ENCODE measurements at regions not wholly inside any gene's neighbourhood (a gene's known extent, or its start where the extent isn't known, plus 50 kb on each side); places are given as distances from the start of the nearest gene placed in this dataset.
"Not testable (repeated sequence)": the region's sequence is repeated elsewhere in the genome, so short reads cannot be mapped to it uniquely, and the experiment has no call there.

DNA sequence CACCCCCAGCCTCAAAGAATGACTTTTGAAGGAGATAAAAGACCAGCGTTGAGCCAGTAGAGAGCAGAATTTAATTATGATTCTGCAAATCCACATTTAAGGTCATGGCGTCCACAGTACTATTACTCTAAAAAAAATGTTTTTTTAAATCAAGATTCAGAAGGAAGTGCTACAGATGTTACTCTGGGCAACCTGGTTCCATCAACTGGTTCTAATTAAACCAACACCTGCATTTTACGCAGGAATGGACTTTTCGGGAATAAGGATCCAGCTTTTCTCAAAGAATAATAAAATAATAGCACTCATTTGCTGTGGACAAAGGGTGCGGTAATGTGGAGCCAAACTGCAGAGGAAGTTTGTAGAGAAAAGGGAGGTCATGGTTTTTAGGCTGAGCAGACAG is 62.9 kb upstream of the IPO5 start:
- intact Hi-C loops (cut with DNase I) = no loop called here
- Histone ChIP-seq H3K4me1 (no peaks in the 10 kb centered on the region), H3K36me3 (no peaks in the 10 kb centered on the region), H3K9me3 (no peaks in the 10 kb centered on the region), H3K27ac (no peak overlapping the region), H3K27me3 (no peaks in the 10 kb centered on the region), H3K4me3 (no peak overlapping the region)
- TF ChIP-seq, protein P1, sequence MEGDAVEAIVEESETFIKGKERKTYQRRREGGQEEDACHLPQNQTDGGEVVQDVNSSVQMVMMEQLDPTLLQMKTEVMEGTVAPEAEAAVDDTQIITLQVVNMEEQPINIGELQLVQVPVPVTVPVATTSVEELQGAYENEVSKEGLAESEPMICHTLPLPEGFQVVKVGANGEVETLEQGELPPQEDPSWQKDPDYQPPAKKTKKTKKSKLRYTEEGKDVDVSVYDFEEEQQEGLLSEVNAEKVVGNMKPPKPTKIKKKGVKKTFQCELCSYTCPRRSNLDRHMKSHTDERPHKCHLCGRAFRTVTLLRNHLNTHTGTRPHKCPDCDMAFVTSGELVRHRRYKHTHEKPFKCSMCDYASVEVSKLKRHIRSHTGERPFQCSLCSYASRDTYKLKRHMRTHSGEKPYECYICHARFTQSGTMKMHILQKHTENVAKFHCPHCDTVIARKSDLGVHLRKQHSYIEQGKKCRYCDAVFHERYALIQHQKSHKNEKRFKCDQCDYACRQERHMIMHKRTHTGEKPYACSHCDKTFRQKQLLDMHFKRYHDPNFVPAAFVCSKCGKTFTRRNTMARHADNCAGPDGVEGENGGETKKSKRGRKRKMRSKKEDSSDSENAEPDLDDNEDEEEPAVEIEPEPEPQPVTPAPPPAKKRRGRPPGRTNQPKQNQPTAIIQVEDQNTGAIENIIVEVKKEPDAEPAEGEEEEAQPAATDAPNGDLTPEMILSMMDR (IDR thresholded peaks at IDR 0.05) = no peak
- no peak for TF ChIP-seq POLR2A (IDR thresholded peaks at IDR 0.05)
- no peak for DNase-seq
- 93 to 95% methylated on average over 5 of the region's 5 CpGs for WGBS, 2 donors

DNA sequence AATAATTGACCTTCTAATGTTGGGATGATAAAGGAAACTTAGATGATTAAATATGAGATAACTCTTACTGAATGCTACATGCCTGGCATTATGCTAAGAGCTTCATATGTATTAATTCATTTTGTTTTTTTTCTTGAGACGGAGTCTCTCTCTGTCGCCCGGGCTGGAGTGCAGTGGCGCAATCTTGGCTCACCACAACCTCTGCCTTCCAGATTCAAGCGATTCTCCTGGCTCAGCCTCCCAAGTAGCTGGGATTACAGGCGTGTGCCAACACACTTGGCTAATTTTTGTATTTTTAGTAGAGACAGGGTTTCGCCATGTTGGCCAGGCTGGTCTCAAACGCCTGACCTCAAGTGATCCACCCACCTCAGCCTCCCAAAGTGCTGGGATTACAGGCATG is 61.5 kb upstream of the IPO5 start:
- H3K4me1 ChIP-seq; H3K4me3 ChIP-seq; intact Hi-C loops (cut with DNase I); H3K27ac ChIP-seq; H3K27me3 ChIP-seq; DNase-seq; H3K9me3 ChIP-seq; H3K36me3 ChIP-seq: not testable (repeated sequence)
- WGBS, 2 donors = 53 to 69% methylated on average over 8 of the region's 8 CpGs

DNA sequence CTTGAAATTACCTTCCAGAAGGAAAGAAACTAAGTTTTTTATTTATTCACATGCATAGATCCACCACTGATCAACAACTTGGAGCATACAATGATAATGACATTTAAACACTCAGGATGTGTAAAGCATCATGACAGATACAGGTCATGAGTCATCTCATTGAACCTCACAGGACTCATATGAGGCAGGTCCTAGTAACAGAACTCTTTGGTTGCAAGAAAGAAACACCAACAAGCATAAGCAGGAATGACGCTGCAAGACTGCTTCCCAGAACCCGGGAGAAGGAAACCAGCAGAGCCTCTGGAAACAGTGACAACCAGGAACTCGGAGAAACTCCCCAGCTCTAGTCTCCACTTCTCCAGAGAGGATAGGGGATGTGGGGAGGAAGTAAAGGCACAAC is 60.8 kb upstream of the IPO5 start:
- H3K27ac ChIP-seq = no peak overlapping the region
- no peak for DNase-seq
- no peak for TF ChIP-seq POLR2A (IDR thresholded peaks at IDR 0.05)
- TF ChIP-seq, protein P1 (IDR thresholded peaks at IDR 0.05) = no peak

DNA sequence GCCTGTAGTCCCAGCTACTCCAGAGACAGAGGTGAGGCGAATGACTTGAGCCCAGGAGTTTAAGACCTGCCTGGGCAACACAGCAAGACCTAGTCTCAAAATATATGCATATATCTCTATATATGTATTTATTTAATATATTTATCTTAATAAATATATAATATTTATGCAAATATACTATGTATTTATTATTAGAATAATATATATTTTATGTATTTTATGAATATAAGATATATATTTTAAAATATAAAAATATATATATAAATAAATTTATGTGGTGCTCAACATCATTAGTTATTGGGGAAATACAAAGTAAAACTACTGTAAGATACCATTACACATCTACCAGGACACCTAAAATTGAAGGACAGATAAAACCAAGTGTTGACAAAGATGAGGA is 58.1 kb upstream of the IPO5 start:
- H3K27ac ChIP-seq = no peak overlapping the region
- H3K4me1 ChIP-seq = no peaks in the 10 kb centered on the region
- 48 to 77% methylated on average over 1 of the region's 1 CpG for WGBS, 2 donors
- no peaks in the 10 kb centered on the region for H3K36me3 ChIP-seq
- no peak overlapping the region for H3K4me3 ChIP-seq
- no peaks in the 10 kb centered on the region for H3K9me3 ChIP-seq
- H3K27me3 ChIP-seq = no peaks in the 10 kb centered on the region
- no peak for DNase-seq
- TF ChIP-seq, protein P1 (IDR thresholded peaks at IDR 0.05) = no peak
- no peak for TF ChIP-seq POLR2A (IDR thresholded peaks at IDR 0.05)
- intact Hi-C loops (cut with DNase I) = no loop called here

More for the DNA sequence above, 60.8 kb upstream of the IPO5 start:
- H3K4me1 ChIP-seq = no peaks in the 10 kb centered on the region
- 80 to 83% methylated on average over 3 of the region's 3 CpGs for WGBS, 2 donors
- intact Hi-C loops (cut with DNase I) = no loop called here
- H3K4me3 ChIP-seq = no peak overlapping the region
- no peaks in the 10 kb centered on the region for H3K36me3 ChIP-seq
- H3K9me3 ChIP-seq = no peaks in the 10 kb centered on the region
- no peaks in the 10 kb centered on the region for H3K27me3 ChIP-seq

DNA sequence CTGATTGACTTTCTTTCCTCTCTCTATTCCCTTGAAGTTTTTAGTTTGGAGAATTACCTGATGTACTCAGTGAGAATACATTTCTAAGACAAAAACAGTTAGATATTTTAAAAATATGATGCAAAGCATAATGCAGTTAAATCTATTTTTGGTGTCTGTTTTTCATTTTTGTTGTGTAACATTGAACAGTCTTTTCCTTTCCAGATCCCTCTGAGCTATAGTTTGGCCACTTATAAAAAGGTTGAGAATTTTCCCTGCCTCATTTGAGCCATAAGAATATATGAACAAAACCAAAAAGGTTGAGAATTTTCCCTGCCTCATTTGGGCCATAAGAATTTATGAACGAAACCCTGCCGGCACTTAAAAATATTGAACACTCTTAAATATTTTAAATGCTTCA is 57.0 kb upstream of the IPO5 start:
- no peak overlapping the region for H3K27ac ChIP-seq
- H3K9me3 ChIP-seq = no peaks in the 10 kb centered on the region
- H3K4me1 ChIP-seq = no peaks in the 10 kb centered on the region
- TF ChIP-seq, protein P1 (IDR thresholded peaks at IDR 0.05) = no peak
- no peak for TF ChIP-seq POLR2A (IDR thresholded peaks at IDR 0.05)
- 90 to 95% methylated on average over 2 of the region's 2 CpGs for WGBS, 2 donors
- no peak for DNase-seq
- H3K27me3 ChIP-seq = no peaks in the 10 kb centered on the region
- no peaks in the 10 kb centered on the region for H3K36me3 ChIP-seq
- H3K4me3 ChIP-seq = no peak overlapping the region
- intact Hi-C loops (cut with DNase I) = no loop called here

DNA sequence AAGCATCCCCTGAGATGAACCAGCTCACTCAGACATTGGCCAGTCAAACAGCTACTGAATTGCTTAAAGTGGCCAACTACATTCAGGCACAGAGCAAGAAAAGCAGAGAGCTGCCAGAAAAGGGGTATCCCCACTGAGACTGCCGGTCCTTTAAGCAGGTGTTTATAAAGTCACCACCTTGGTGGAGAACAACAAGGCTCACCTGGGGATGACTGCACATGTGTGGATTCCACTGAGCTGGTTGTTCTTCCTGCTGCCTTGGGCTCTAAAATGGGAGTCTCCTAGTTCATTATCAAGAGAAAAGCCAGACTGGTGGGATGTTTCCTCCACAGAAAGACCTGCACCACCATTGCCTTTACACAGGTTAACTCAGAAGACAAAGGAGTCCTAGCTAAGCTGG is 51.8 kb upstream of the IPO5 start:
- 40 to 56% methylated on average over 1 of the region's 1 CpG for WGBS, 2 donors
- Histone ChIP-seq H3K9me3 (no peaks in the 10 kb centered on the region), H3K27ac (no peak overlapping the region), H3K27me3 (no peaks in the 10 kb centered on the region), H3K36me3 (no peaks in the 10 kb centered on the region), H3K4me3 (no peak overlapping the region), H3K4me1 (no peaks in the 10 kb centered on the region)
- TF ChIP-seq, protein P1 (IDR thresholded peaks at IDR 0.05) = no peak
- TF ChIP-seq POLR2A (IDR thresholded peaks at IDR 0.05) = no peak
- DNase-seq = no peak
- intact Hi-C loops (cut with DNase I) = no loop called here

Measured in esophagus squamous epithelium (tissue), 5 donors.